GM21360 (cell line): ENCODE measurements at regions not wholly inside any gene's neighbourhood (a gene's known extent, or its start where the extent isn't known, plus 50 kb on each side); places are given as distances from the start of the nearest gene placed in this dataset.
"Not testable (repeated sequence)": the region's sequence is repeated elsewhere in the genome, so short reads cannot be mapped to it uniquely, and the experiment has no call there.

Experiments used
- ATAC-seq: cut with Tn5 transposase; IDR thresholded peaks from one replicate; pipeline ENCODE4 v1.9.1; 2021; ENCODE audit warnings: mild to moderate bottlenecking, moderate library complexity; ENCODE audit not compliant: unreplicated experiment

DNA sequence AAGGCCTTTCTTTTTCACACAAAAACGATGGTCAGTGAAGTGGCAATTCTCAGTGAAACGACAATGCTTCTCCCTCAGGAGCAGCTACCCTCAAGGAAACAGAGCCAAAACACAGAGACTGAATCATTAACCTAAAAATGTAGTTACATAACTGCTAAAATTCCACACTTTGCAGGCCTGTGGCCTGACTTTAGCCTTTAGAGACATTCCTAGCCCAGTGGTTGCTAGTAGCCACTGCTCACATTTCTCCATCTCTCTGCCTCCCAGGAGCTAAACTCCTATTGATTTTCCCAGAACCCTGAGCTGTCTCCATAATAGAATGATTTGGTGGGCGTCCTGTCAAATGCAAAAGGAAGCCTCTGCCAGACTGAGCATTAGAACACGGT is 630.1 kb upstream of the KCNMB2 start:
- ATAC-seq = no peak

DNA sequence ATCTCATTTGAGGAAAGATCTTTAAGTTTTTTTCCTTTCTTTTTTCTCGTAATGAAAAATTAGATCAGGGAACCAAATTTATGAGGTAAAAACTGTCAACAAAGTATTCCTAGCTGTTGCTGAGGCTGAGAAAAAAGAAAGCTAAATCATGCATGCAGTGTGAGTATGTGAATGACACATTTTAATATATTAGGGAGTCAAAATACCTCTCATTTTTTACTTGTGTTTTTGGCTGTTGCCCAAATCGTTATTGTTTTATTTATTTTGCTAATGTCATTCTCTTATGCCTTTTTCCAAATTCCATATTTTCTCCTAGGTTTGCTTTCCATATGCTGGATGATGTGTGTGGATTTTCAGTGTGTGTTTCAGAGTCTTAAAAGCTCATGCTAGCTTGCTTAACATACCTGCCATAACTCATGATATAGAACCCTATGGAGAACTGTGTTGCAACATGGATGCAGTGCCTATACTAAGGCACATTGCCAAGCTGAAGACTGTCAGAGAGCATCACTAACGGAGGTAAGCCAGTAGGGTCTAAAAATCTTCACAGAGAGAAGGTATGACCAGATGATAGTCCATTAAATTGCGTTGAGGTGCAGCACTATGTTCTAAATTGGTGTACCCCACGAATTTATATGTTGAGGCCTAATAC is 629.5 kb upstream of the KCNMB2 start:
- ATAC-seq = no peak

DNA sequence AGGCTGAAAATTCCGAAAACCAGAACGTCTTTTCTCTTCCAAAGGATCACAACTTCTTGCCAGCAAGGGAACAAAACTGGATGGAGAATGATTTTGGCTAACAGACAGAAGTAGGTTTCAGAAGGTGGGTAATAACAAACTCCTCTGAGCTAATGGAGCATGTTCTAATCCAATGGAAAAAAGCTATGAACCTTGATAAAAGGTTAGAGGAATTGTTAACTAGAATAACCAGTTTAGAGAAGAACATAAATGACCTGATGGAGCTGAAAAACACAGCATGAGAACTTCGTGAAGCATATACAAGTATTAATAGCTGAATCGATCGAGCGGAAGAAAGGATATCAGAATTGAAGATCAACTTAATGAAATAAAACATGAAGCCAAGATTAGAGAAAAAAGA is 626.7 kb upstream of the KCNMB2 start:
- not testable (repeated sequence) for ATAC-seq

DNA sequence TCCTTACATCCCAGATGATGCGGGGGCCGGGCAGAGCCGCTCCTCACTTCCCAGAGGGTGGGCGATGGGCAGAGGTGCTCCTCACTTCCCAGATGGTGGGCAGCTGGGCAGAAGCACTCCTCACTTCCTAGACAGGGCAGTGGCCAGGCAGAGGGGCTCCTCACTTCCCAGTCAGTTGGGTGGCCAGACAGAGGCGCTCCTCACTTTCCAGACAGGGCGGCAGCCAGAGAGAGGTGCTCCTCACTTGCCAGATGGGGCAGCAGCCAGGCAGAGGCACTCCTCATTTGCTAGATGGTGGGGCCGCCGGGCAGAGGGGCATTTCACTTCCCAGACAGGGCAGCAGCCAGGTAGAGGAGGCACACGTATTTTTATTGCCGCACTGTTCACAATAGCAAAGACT is 622.0 kb upstream of the KCNMB2 start:
- no peak for ATAC-seq

DNA sequence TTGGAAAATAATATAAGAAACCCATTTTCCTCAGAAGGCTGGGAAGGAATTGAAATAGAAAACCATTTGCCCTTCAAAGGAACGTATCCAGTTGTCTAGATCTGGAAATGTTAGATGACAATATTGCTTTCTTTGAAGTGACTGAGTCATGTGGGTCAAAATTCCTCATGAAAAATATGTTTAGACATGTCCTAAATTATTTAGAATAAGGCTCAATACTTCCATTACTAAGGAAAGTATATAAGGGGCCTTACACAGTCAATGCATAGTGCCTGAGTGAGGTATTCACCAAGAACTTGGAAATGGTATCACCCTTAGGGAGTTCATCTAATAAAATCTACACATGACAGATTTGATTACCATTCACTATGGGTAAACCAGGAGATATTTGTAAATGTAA is 619.8 kb upstream of the KCNMB2 start:
- no peak for ATAC-seq

DNA sequence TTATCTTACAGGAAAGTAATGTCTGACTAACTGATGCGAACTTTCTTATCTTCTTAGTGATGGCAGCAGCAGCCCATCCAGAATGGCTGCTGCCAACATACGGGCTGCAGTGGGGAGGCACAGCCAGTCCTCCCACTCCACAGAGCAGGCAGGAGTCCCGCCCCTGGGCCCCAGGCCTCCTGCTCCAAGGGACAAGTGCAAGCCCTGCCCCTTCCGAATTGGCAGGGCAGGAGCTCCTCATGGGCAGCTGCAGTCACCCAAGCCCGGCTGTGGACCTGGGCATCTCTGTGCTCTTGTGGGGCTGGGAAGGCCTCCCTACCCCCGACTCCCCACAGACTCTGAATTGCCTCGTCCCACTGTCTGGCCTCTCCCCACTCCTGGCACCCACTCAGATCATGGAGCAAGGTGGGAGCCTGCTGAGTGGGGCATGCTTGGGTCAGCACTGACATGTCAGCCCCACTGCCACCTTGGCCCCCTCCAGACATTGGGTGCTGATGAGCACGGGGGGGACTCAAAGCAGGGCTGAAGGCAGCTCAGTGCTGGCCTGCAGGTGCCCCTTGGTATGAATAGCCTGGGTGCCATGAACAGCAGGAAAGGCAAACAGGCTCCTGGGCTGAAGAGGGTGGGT is 618.9 kb upstream of the KCNMB2 start:
- no peak for ATAC-seq

DNA sequence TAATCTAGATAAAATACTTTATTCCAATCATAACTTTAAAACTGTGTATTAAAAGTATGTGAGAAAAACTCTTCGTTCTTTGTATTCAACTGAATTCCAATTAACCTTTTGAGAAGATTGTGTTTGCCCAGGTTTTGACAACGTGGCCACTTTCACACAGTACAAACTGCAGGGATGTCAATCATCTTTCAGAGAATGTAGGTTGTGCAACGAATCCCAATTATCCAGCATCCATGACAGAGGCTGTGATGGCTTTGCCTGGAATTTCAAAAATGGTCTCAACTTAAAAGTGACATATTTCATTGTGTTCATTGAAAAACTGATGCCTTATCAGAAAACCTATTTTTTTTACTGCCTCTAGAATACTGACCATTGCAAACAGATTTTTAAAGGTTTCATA is 615.1 kb upstream of the KCNMB2 start:
- no peak for ATAC-seq

DNA sequence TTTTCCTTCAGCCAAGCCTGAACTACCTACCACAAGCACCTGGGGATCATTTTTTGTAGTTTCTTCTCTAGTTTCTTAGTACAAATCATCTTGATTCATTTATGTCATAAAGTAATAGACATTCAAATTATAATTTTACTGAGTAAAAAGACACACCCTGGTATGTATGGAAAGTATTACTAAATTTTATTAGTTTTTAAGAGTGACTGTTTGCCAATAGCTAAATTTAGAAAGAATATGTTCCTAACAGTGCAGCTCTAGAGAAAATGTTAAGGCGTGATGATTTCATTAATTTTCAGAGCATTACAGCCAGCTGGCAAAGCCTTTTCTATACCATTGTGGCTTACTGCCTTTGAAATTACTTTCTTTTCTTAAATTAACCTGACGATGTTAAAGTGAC is 612.0 kb upstream of the KCNMB2 start:
- no peak for ATAC-seq

DNA sequence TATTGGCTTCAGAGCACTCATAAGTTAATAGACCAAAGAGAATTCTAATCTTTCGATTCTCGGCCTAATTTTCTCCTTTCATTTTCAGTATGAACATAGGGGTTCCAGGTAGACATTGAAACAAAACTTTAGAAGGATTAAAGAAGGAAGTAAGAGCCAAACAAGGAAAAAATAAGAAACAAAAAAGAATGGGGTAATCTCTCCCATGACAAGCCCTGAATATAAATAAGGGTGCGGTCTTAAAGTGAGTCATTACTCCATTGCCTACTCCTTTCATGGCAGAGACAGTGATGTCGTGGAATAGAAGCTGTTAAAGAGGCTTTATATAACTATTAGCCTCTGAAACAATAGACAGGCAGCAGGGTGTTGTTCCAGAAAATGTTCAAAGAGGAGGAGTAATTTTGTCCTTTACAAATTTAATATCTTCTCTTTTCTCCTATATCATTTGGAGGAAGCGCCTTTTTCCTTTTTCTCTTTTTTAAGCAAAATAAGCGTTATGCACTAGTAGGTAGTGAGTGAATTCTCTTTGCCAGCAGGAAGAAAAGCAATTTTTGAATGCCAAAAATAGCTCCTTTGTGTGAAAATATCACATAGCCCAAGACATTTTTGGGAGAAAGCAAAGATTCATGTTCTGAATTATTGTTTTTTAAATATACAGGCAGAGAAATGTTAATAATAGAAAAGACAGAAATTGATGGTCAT is 607.9 kb upstream of the KCNMB2 start:
- peak; percentile 76 for ATAC-seq

DNA sequence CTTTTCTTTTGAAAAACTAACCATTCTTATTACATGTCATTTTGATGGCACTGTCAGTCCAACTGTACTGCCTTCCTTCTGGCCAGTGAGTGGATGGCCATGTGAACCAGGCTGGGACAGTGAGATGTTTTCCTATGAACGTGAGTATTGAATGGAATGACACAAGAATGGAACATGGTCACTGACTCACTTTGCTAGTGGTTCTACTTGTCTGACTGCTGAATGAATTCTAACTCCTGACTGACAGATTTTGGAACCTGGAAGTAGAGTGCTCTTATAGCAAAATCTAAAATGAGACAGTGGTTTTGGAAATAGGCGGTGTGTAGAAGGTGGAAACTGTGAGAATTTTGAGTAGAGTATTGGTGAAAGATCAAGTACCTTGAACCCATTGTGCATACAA is 606.9 kb upstream of the KCNMB2 start:
- no peak for ATAC-seq

DNA sequence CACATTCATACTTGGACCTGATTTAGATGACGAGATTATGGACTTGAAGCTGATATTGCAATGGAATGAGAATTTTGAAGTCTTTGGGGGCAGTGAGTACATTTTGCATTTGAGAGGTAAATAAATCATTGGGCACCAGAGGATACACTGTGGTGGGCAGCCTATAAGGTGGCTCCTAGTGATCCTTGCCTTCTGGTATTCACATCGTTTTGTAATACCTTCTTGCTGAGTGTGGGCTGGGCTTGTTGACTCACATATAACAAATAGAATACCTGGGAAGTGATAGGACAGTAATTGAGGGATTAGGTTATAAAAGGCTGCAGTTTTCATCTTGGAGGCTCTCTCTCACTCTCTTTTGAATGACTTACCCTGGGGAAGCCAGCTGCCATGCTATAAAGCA is 605.5 kb upstream of the KCNMB2 start:
- no peak for ATAC-seq

DNA sequence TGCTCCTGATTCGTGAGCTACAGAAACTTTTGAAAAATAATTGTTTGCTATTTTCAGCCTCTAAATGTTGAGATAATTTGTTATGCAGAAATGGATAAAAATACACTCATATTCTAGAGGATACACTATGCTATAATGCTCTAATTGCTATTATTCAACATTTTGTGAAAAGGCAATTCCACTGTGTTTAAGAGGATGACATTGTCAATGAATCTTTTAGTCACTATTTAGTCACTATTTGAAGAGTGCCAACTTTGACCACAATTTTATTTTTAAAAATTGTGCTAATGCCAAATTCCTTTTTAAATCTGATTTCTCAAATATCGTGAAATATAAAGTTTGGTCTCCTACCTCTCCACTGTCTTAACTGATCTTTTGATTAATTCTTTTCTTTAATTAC is 604.9 kb upstream of the KCNMB2 start:
- no peak for ATAC-seq

DNA sequence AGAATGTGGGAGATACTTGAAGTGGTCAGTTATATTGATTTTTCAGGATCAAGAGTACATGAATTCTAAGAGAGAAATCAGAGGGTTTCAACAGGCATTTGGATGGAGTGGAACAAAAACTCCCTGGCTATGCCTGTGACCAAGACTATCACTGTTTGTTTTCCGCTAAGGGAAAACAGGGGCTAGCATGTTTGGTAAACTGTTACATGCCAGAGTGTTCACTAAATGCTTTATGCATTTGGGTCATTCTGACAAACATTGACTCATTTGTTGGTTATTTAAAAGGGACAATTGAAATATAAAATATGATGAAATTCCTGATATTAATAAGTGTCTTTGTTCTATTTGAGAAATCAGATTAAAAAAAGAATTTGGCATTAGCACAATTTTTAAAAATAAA is 603.9 kb upstream of the KCNMB2 start:
- ATAC-seq = no peak

DNA sequence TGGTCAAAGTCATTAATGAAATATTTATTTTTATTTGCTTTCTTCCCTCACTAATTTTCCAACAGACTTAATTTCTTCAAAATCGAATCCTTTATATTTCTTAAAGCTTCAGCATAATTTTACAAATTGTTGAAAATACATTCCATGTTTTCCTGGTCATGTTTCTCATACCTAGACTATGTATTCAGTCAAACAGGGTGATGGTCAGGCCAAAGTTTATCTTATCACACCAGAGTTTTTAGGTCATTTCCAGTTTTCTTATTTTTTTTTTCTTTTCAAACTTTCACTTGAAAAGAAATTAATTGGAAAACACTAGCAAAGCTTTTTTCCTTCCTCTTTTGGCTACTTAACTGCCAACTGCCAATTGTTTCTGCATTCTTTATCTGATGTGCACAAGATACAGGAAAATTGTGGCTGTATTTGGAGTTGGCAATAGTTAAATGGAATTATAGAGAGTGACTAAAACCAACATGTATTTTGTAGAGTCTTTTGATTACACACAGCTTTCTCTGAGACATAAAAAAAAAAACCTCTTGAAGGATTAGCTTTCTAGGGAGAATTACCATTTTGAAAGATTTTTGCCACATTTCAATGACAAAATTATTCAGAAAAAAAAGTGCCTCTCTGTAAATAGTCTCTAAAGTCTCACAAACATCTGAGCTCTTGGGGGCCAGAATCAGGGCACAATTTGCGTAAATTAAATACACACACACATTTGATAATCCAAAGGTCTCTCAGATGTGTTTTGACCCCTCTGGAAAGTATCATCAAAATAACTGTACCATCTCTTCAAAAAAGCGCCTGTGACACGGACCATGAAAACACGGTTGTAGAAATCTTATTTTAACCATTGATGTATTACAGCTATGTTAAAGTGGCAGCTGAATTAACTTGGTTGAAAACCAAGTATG is 603.2 kb upstream of the KCNMB2 start:
- no peak for ATAC-seq

DNA sequence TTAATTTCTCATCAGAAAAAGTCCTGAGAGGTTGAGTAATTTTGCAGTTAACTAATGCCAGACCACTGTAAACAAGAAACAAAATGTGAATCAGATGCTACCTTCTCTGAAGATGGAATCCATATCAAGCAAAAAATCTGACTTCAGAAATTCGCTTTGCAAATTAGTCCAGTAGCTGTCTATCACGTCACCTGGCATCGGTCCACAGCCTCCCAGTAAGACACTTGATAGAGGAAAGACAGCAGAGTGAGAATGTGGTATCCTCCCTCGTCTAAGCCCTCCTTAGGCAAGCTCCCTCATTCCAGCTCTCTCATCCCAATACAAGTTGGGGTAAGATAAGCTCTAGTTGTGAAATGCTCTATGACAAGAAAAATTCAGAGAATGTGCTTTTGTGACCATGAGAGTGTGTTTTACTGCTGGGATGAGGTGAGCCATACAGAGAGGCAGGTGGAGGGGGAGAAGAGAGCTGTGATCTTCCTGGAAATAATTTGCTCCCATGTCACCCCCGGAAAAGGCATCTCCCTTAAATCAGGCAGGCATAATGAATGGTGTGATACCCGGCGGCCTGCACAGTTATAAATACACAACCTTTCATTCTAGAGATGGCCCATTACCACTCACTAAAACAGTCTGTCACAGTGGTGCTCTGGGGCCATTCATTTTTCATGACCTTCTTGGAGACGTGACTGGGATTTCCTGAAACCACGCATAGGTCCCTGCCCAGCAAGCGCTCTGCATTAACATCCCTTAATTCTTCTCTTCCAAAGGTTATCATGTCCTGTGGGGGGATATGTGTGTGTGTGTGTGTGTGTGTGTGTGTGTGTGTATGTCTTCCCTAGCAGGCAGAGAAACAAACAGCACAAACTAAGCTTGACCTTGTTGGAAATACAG is 602.0 kb upstream of the KCNMB2 start:
- ATAC-seq = no peak

DNA sequence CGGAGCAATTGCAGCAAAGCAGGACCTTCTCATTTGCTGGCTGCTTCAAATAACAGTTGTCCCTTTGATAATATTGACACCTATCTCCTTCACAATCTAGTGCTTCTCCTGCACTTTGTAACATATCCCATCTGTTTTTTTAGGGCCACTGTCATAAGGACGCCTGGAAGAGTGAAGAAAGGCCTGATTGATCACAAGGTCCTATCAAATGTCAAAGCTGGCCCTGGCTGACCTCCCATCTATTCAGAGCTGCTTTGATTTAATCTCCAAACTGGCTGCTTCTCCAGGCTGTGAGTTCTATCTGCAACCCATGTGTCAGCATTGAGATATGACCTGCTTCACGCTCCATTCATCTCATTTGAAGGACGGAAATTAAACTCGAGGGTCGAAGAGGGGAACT is 601.2 kb upstream of the KCNMB2 start:
- no peak for ATAC-seq

DNA sequence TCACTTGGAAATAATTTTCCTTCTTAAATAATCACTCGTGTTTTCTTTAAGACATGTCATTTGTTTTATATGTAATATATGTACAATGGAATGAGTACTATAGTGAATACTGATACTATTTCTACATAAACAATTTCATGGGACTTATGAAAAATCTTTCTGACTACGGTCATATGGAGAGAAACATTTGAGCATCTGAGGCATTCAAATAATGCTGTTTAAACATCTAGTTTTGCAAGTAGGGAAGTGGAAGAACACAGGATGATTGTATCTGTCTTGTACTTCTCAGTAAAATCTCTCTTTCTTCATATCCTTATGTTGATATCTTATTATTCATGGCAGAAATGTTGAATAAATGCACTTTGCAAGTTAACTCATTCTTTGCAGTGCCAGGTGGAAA is 599.5 kb upstream of the KCNMB2 start:
- ATAC-seq = no peak

DNA sequence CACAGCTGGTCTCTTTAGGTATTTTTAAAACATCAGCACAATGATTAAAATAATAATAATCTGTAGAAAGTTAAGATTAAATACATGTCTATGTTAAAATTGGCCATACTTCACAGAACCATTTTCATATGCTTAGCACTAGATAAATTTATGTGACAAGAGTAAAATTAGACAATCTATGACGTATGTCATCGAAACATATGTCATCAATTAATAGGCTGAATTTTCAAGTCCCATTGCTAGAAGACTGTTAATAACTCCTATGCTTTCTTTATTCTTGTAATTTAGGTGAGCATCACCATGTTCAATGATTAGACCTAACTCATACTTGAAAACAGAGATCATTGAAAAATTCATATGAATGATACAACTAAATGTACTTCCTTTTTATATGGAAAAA is 593.3 kb upstream of the KCNMB2 start:
- ATAC-seq = no peak

DNA sequence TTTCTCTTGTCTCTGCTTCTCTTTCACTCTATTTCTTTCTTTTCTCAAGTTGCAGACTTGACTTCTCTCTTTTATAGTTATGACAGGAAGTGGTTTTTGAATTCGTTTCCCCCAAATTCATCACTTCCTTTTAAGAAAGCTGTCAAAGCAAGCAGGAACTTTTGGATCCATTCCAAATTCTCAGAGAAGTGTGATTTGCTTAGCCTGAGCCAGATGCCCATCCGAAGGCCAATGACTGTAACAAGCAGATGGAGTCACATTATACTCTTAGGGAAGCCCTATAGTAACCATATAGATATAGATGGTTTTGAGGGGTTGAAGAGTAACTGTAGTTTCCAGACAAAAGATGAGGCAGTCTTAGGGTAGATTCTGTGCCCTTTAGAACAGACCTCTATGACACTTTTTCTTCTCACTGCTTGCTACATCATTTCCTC is 592.0 kb upstream of the KCNMB2 start:
- ATAC-seq = no peak

DNA sequence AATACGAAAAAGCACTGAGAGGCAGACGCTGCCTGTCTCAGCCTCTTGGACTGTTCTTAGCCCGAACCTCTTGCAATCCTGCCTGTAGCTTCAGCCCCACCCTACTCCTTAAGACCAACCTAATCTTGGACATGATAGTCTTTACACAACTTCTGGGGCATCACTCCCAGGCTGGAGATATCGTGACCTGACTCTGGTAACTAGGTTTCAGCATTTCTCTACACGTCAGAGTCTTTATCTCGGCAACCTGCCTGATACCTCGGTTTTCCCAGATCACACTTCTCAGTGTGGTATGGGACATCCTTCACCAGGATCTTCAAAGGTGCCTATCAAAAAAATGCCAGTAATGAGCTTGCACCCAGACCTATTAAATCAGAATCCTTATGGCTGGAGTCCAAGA is 590.2 kb upstream of the KCNMB2 start:
- ATAC-seq = no peak
